ENCODE measurements at regions not wholly inside any gene's neighbourhood (a gene's known extent, or its start where the extent isn't known, plus 50 kb on each side); places are given as distances from the start of the nearest gene placed in this dataset.

DNA sequence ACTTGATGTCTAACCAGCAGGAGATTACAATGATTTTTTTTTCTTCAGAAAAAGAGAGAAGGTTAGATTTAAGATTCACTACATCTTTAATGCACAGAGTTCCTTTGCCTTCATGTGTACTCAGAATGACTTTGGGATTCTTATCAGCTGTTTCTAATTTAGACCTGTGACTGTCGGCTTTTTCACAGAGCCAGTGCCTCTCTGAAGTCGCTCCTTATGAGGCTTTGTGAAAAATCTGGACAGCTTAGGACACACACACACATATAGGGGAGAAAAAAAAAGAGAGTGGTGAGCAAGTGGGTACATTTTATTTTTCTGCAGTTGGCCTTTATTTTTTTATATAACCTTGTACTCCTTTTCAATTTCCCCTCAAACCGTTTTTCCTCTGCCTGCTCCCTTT lies 893.1 kb upstream of the CELF4 start:
- TF ChIP-seq, protein P1, sequence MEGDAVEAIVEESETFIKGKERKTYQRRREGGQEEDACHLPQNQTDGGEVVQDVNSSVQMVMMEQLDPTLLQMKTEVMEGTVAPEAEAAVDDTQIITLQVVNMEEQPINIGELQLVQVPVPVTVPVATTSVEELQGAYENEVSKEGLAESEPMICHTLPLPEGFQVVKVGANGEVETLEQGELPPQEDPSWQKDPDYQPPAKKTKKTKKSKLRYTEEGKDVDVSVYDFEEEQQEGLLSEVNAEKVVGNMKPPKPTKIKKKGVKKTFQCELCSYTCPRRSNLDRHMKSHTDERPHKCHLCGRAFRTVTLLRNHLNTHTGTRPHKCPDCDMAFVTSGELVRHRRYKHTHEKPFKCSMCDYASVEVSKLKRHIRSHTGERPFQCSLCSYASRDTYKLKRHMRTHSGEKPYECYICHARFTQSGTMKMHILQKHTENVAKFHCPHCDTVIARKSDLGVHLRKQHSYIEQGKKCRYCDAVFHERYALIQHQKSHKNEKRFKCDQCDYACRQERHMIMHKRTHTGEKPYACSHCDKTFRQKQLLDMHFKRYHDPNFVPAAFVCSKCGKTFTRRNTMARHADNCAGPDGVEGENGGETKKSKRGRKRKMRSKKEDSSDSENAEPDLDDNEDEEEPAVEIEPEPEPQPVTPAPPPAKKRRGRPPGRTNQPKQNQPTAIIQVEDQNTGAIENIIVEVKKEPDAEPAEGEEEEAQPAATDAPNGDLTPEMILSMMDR (IDR thresholded peaks at IDR 0.05; ENCODE audit: insufficient read depth, low read length, poor library complexity, severe bottlenecking) = no peak
- H3K36me3 ChIP-seq (ENCODE audit: control insufficient read depth, insufficient read depth, low read length) = no peaks in the 10 kb centered on the region
- H3K4me3 ChIP-seq (ENCODE audit: low read depth, low read length) = no peak overlapping the region
- DNase-seq (ENCODE audit: low read depth) = no peak
- H3K27me3 ChIP-seq (ENCODE audit: control insufficient read depth, insufficient read depth, low read length) = no peaks in the 10 kb centered on the region

DNA sequence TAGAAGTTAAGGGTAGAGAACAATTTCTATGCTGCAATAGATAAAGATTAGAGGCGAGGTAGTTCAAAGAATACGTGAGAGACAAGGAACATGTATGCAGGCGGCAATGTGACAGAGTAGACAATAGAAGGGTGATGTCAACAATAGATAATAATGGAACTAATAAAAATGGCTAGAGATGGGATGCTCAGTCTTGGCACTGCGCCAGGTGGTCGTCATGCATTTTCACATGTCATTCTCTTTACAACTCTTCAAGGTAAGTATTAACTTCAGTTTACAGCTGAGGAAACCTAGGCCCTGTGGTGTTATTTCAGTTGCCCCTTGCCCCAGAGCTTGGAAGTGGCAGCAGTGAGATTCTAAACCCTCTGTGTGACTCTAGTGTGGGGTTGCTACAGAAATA lies 890.7 kb upstream of the CELF4 start:
- Histone ChIP-seq H3K4me3 (ENCODE audit: low read depth, low read length) (no peak overlapping the region), H3K27me3 (ENCODE audit: control insufficient read depth, insufficient read depth, low read length) (no peaks in the 10 kb centered on the region), H3K36me3 (ENCODE audit: control insufficient read depth, insufficient read depth, low read length) (no peaks in the 10 kb centered on the region)
- no peak for DNase-seq (ENCODE audit: low read depth)
- TF ChIP-seq, protein P1 (IDR thresholded peaks at IDR 0.05; ENCODE audit: insufficient read depth, low read length, poor library complexity, severe bottlenecking) = no peak

- H3K27me3 ChIP-seq (ENCODE audit: control insufficient read depth, insufficient read depth, low read length) = no peaks in the 10 kb centered on the region
Measured at GRCh38 chr18:38454764-38455469, 889.3 kb upstream of the CELF4 start.

GRCh38 chr18:38453880-38454279 lies 888.3 kb upstream of the CELF4 start:
- TF ChIP-seq, protein P1 (IDR thresholded peaks at IDR 0.05; ENCODE audit: insufficient read depth, low read length, poor library complexity, severe bottlenecking) = no peak
- H3K27me3 ChIP-seq (ENCODE audit: control insufficient read depth, insufficient read depth, low read length) = no peaks in the 10 kb centered on the region
- no peaks in the 10 kb centered on the region for H3K36me3 ChIP-seq (ENCODE audit: control insufficient read depth, insufficient read depth, low read length)
- H3K4me3 ChIP-seq (ENCODE audit: low read depth, low read length) = no peak overlapping the region
- no peak for DNase-seq (ENCODE audit: low read depth)

More at GRCh38 chr18:38454764-38455469, 889.3 kb upstream of the CELF4 start:
- DNase-seq (ENCODE audit: low read depth) = no peak
- Histone ChIP-seq H3K36me3 (ENCODE audit: control insufficient read depth, insufficient read depth, low read length) (no peaks in the 10 kb centered on the region), H3K4me3 (ENCODE audit: low read depth, low read length) (no peak overlapping the region)
- TF ChIP-seq, protein P1 (IDR thresholded peaks at IDR 0.05; ENCODE audit: insufficient read depth, low read length, poor library complexity, severe bottlenecking) = no peak

DNA sequence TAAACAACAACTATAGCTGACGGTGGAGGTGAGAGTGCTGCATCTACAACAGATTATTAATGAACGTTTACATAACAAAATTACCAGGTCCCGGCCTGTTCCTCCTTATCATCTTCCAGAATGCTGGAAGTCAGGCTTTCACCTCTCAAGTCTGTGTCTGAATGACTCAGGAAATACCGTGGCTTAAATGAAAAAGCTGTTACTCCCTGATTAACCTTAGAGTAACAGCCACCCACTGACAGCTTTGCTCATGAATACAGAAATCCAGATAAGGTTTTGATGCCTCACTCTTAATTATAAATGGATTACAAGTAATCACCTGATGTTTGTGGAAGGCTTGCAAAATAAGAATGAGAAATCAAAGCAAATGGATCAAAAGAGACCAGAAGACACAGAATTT lies 885.3 kb upstream of the CELF4 start:
- Histone ChIP-seq H3K36me3 (ENCODE audit: control insufficient read depth, insufficient read depth, low read length) (no peaks in the 10 kb centered on the region), H3K4me3 (ENCODE audit: low read depth, low read length) (no peak overlapping the region), H3K27me3 (ENCODE audit: control insufficient read depth, insufficient read depth, low read length) (no peaks in the 10 kb centered on the region)
- TF ChIP-seq, protein P1 (IDR thresholded peaks at IDR 0.05; ENCODE audit: insufficient read depth, low read length, poor library complexity, severe bottlenecking) = no peak
- no peak for DNase-seq (ENCODE audit: low read depth)

- TF ChIP-seq, protein P1 (IDR thresholded peaks at IDR 0.05; ENCODE audit: insufficient read depth, low read length, poor library complexity, severe bottlenecking) = no peak
- no peak for DNase-seq (ENCODE audit: low read depth)
- H3K36me3 ChIP-seq (ENCODE audit: control insufficient read depth, insufficient read depth, low read length) = no peaks in the 10 kb centered on the region
- H3K4me3 ChIP-seq (ENCODE audit: low read depth, low read length) = no peak overlapping the region
- no peaks in the 10 kb centered on the region for H3K27me3 ChIP-seq (ENCODE audit: control insufficient read depth, insufficient read depth, low read length)
Measured at GRCh38 chr18:38445804-38446145, 880.2 kb upstream of the CELF4 start.

Data from kidney epithelial cell (primary cell).